Vagina (tissue), 2 donors: ENCODE measurements at regions not wholly inside any gene's neighbourhood (a gene's known extent, or its start where the extent isn't known, plus 50 kb on each side); places are given as distances from the start of the nearest gene placed in this dataset.

ENCODE experiments used
- DNase-seq, 2 donors: peaks; one replicate each; pipeline ENCODE4 v3.0.0-alpha.2; 2017; ENCODE audit errors: extremely low spot score in 2 of 2
- H3K27ac ChIP-seq: fragments of 200-600 bp; sonication (generic); one replicate; pipeline ENCODE4 v1.5.1; 2019
- H3K27me3 ChIP-seq: fragments of 200-600 bp; sonication (generic); one replicate; pipeline ENCODE4 v1.5.1; 2019
- H3K36me3 ChIP-seq, 2 donors: fragments of 200-600 bp; sonication (generic); one replicate each; pipeline ENCODE4 v1.5.1; 2017 to 2019
- H3K4me1 ChIP-seq: fragments of 200-600 bp; sonication (generic); one replicate; pipeline ENCODE4 v1.5.1; 2019
- H3K4me3 ChIP-seq, 2 donors: fragments of 200-600 bp; sonication (generic); 1 replicate in 1 of 2; 2 replicates in 1 of 2; pipeline ENCODE4 v1.5.1; 2016 to 2019
- H3K9me3 ChIP-seq: fragments of 200-600 bp; sonication (generic); one replicate; pipeline ENCODE4 v1.5.1; 2019
- CTCF ChIP-seq, 3 experiments: fragments of 450-650 bp in 2 of 3; fragments of 200-600 bp in 1 of 3; sonication (generic) in 1 of 3; IDR thresholded peaks; one replicate each; pipeline ENCODE4 v1.5.1; 2017 to 2019; ENCODE audit warnings: antibody characterized with exemption in 3 of 3, mild to moderate bottlenecking in 2 of 3, moderate library complexity in 2 of 3
- POLR2A ChIP-seq, 2 donors: fragments of 450-650 bp; IDR thresholded peaks; one replicate each; pipeline ENCODE4 v1.6.1; 2017; ENCODE audit warnings: antibody characterized with exemption in 2 of 2, mild to moderate bottlenecking in 2 of 2, moderate library complexity in 2 of 2
- POLR2AphosphoS5 ChIP-seq, 2 donors: sonication (generic); formaldehyde crosslinking; IDR thresholded peaks; one replicate each; pipeline ENCODE4 v1.9.0; 2017; ENCODE audit warnings: antibody characterized with exemption in 2 of 2, mild to moderate bottlenecking in 2 of 2, low read depth in 1 of 2; ENCODE audit not compliant: insufficient read depth in 1 of 2
- intact Hi-C: fragments of 100-400 bp; cut with DNase I; formaldehyde crosslinking; loops from one replicate; pipeline ENCODE4 v1.15.1; 2023

- no peak for DNase-seq
- TF ChIP-seq POLR2A (IDR thresholded peaks at IDR 0.05) (no peak), POLR2AphosphoS5 (IDR thresholded peaks at IDR 0.05; ENCODE audit: insufficient read depth in 1 of 2, low read depth in 1 of 2) (no peak), CTCF (IDR thresholded peaks at IDR 0.05) (no peak)
- H3K4me1 ChIP-seq = peaks cover 2% of the 10 kb centered on the region
- no peak overlapping the region for H3K27ac ChIP-seq
- H3K36me3 ChIP-seq = no peaks in the 10 kb centered on the region
- H3K9me3 ChIP-seq = no peaks in the 10 kb centered on the region
- no peaks in the 10 kb centered on the region for H3K27me3 ChIP-seq
- intact Hi-C loops = no loop called here
- H3K4me3 ChIP-seq = no peak overlapping the region
Measured at GRCh38 chr6:139545206-139546105, 171.0 kb upstream of the CITED2 start.

GRCh38 chr6:139544701-139545057 is 170.2 kb upstream of the CITED2 start:
- H3K27me3 ChIP-seq = no peaks in the 10 kb centered on the region
- no peaks in the 10 kb centered on the region for H3K9me3 ChIP-seq
- H3K4me3 ChIP-seq = no peak overlapping the region
- no peaks in the 10 kb centered on the region for H3K36me3 ChIP-seq
- TF ChIP-seq POLR2A (IDR thresholded peaks at IDR 0.05) = no peak
- TF ChIP-seq POLR2AphosphoS5 (IDR thresholded peaks at IDR 0.05; ENCODE audit: insufficient read depth in 1 of 2, low read depth in 1 of 2) = no peak
- TF ChIP-seq CTCF (IDR thresholded peaks at IDR 0.05) = no peak
- H3K4me1 ChIP-seq = peaks cover 9% of the 10 kb centered on the region
- intact Hi-C loops = no loop called here
- no peak overlapping the region for H3K27ac ChIP-seq
- DNase-seq = no peak

GRCh38 chr6:139542351-139542750 is 167.9 kb upstream of the CITED2 start:
- intact Hi-C loops = no loop called here
- DNase-seq = no peak
- no peak overlapping the region for H3K27ac ChIP-seq
- no peaks in the 10 kb centered on the region for H3K36me3 ChIP-seq
- no peak for TF ChIP-seq POLR2A (IDR thresholded peaks at IDR 0.05)
- no peak overlapping the region for H3K4me3 ChIP-seq
- no peaks in the 10 kb centered on the region for H3K27me3 ChIP-seq
- H3K9me3 ChIP-seq = no peaks in the 10 kb centered on the region
- H3K4me1 ChIP-seq = peaks cover 9% of the 10 kb centered on the region

- TF ChIP-seq POLR2A (IDR thresholded peaks at IDR 0.05) (no peak), CTCF (IDR thresholded peaks at IDR 0.05) (no peak), POLR2AphosphoS5 (IDR thresholded peaks at IDR 0.05; ENCODE audit: insufficient read depth in 1 of 2, low read depth in 1 of 2) (no peak)
- Histone ChIP-seq H3K27me3 (no peaks in the 10 kb centered on the region), H3K36me3 (no peaks in the 10 kb centered on the region), H3K9me3 (no peaks in the 10 kb centered on the region), H3K4me1 (peaks cover 9% of the 10 kb centered on the region), H3K4me3 (no peak overlapping the region), H3K27ac (peak overlapping the region; percentile 65)
- intact Hi-C loops = no loop called here
- no peak for DNase-seq
Measured at GRCh38 chr6:139540894-139541293, 166.4 kb upstream of the CITED2 start.

GRCh38 chr6:139540276-139540675 is 165.8 kb upstream of the CITED2 start:
- Histone ChIP-seq H3K36me3 (no peaks in the 10 kb centered on the region), H3K4me3 (no peak overlapping the region), H3K27me3 (no peaks in the 10 kb centered on the region), H3K4me1 (peaks cover 9% of the 10 kb centered on the region), H3K27ac (peak overlapping the region; percentile 65), H3K9me3 (no peaks in the 10 kb centered on the region)
- intact Hi-C loops = no loop called here
- no peak for TF ChIP-seq POLR2A (IDR thresholded peaks at IDR 0.05)
- no peak for TF ChIP-seq CTCF (IDR thresholded peaks at IDR 0.05)
- no peak for TF ChIP-seq POLR2AphosphoS5 (IDR thresholded peaks at IDR 0.05; ENCODE audit: insufficient read depth in 1 of 2, low read depth in 1 of 2)
- no peak for DNase-seq
